Mammary epithelial cell (primary cell): ENCODE measurements at regions not wholly inside any gene's neighbourhood (a gene's known extent, or its start where the extent isn't known, plus 50 kb on each side); places are given as distances from the start of the nearest gene placed in this dataset.

Experiments
- EZH2 ChIP-seq: IDR thresholded peaks from 2 replicates; pipeline ENCODE4 v1.6.1; 2012; ENCODE audit warnings: low read length, inconsistent platforms, borderline replicate concordance
- TF ChIP-seq, protein P1 (sequence below), 2 donors: IDR thresholded peaks in 1 of 2; conservative IDR thresholded peaks in 1 of 2; 2 replicates each; pipeline ENCODE4 v1.5.1; 2011 to 2012; ENCODE audit warnings: inconsistent platforms in 2 of 2, low read length in 2 of 2, mild to moderate bottlenecking in 2 of 2, control low read depth in 1 of 2, low read depth in 1 of 2; ENCODE audit not compliant: insufficient read depth in 1 of 2; ENCODE audit errors: extremely low read depth in 1 of 2

DNA sequence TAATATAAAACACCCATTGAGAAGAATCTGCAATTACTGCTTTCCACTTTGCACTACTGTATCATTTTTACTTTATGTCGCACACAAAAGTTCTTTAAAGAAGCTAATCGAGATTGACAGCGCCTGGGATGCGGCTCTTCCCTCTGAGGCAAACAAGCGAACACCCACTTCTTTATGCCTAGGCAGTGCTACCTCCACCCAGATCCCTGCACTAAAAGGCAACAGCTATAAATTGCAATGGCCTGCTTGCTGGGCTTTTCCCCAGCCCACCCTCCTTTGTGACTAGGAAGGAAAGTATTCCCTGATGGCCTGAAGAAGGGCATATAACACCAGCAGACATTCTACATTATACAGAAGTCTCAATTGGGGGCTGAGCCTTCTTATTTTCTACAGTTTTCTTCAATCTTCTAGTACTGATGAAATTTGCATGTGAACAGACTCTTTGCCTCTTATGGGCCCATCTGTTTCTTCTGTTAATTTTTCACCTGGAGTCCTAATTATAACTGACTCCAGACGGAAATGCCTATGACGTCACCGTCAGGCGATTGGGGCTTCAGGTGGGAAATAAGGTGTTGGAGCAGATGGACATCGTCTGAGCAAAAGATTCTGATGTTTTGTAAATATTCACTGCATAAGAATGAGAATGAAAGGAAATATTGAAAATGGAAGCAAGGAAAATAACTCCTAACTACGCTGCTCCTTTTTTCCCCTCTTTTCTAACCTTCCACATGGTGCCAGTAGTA, 138.9 kb upstream of the DCC start:
- TF ChIP-seq, protein P1, sequence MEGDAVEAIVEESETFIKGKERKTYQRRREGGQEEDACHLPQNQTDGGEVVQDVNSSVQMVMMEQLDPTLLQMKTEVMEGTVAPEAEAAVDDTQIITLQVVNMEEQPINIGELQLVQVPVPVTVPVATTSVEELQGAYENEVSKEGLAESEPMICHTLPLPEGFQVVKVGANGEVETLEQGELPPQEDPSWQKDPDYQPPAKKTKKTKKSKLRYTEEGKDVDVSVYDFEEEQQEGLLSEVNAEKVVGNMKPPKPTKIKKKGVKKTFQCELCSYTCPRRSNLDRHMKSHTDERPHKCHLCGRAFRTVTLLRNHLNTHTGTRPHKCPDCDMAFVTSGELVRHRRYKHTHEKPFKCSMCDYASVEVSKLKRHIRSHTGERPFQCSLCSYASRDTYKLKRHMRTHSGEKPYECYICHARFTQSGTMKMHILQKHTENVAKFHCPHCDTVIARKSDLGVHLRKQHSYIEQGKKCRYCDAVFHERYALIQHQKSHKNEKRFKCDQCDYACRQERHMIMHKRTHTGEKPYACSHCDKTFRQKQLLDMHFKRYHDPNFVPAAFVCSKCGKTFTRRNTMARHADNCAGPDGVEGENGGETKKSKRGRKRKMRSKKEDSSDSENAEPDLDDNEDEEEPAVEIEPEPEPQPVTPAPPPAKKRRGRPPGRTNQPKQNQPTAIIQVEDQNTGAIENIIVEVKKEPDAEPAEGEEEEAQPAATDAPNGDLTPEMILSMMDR (conservative IDR thresholded peaks at IDR 0.05 in 1 of 2, IDR thresholded peaks at IDR 0.05 in 1 of 2; ENCODE audit: extremely low read depth in 1 of 2, insufficient read depth in 1 of 2, low read depth in 1 of 2, low read length in 2 of 2) = no peak
- TF ChIP-seq EZH2 = no peak
